BLaER1 treated with 17β-estradiol and CSF1 and Interleukin-3, amounts not matched to agents 10 nM and 100 nM (cell line): ENCODE measurements at regions not wholly inside any gene's neighbourhood (a gene's known extent, or its start where the extent isn't known, plus 50 kb on each side); places are given as distances from the start of the nearest gene placed in this dataset.

Experiments used
- H3K27ac ChIP-seq, 11 experiments: shearing (Covaris generic); formaldehyde crosslinking; 2 replicates each; pipeline ENCODE4 v1.8.1; 2022
- H3K27me3 ChIP-seq, 11 experiments: shearing (Covaris generic); formaldehyde crosslinking; 2 replicates each; pipeline ENCODE4 v1.8.1; 2022
- H3K36me3 ChIP-seq, 11 experiments: shearing (Covaris generic); formaldehyde crosslinking; 2 replicates each; pipeline ENCODE4 v1.8.1; 2022
- H3K4me1 ChIP-seq, 10 experiments: shearing (Covaris generic); formaldehyde crosslinking; 2 replicates each; pipeline ENCODE4 v1.8.1; 2022
- H3K4me2 ChIP-seq, 11 experiments: shearing (Covaris generic); formaldehyde crosslinking; 2 replicates each; pipeline ENCODE4 v1.8.1; 2022
- H3K4me3 ChIP-seq, 10 experiments: shearing (Covaris generic); formaldehyde crosslinking; 2 replicates each; pipeline ENCODE4 v1.8.1; 2022
- H3K9ac ChIP-seq, 11 experiments: shearing (Covaris generic); formaldehyde crosslinking; 2 replicates each; pipeline ENCODE4 v1.8.1; 2022
- H3K9me3 ChIP-seq, 11 experiments: shearing (Covaris generic); formaldehyde crosslinking; replicated peaks in 1 of 11; 2 replicates each; pipeline ENCODE4 v1.8.1; 2022
- H4K20me1 ChIP-seq, 11 experiments: shearing (Covaris generic); formaldehyde crosslinking; 2 replicates each; pipeline ENCODE4 v1.8.1; 2022
- Cebpa-rat ChIP-seq, 11 experiments: shearing (Covaris generic); IDR thresholded peaks; 2 replicates each; pipeline ENCODE4 v1.8.1; 2022

DNA sequence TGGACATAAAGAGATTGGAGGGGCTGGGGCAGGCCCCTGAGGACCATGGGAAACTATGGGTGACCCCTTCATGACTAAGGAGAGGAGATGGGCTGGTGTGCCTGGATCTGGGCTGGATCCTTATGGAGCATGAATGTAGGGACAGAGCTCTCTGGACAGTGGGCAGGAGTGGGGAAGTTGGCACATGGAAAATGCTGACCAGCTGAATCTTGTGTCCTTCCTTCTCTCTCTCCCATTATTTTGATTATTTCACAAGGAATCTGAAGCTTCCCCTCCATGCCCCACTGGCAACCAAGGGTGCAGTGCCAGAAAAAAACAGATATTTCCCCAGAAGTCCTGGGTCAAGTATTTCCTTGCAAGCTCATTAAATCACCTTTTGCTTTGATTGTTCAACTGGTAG, 175.2 kb downstream of the DHX35 start:
- 0 out of 20 replicates have a peak, but pooled peaks cover 0 to 5% (median 0%) of the 10 kb centered on the region in 10 experiments for H3K4me1 ChIP-seq
- H4K20me1 ChIP-seq: no peaks in the 10 kb centered on the region; a peak in 2 of 22 replicates
- no peaks in the 10 kb centered on the region for H3K9me3 ChIP-seq
- no peak overlapping the region for H3K27ac ChIP-seq
- H3K4me3 ChIP-seq: no peak overlapping the region
- no peaks in the 10 kb centered on the region for H3K27me3 ChIP-seq
- no peak for TF ChIP-seq Cebpa-rat (IDR thresholded peaks at IDR 0.05)
- no peak overlapping the region; a peak in 1 of 22 replicates for H3K4me2 ChIP-seq
- H3K36me3 ChIP-seq: no peaks in the 10 kb centered on the region
- H3K9ac ChIP-seq: no peak overlapping the region

DNA sequence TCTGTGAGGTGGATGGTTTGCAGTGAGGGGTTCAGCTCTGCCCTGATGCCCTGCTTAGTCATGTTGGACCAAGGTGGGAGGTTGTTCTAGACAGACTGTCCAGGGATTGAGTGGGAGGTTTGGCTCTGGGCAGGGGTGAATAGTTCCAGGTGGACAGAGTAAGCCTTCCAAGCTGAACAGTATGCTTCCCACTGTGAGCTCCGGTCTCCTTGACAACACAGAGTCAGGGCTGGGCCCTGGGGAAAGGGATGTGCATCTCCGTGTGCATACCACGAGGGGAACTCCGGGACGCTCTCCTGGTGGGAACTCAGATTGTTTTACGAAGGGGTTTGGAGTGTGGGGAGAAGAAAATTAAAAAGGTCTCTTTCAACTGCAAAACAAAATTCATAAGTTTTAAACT, 174.7 kb downstream of the DHX35 start:
- Histone ChIP-seq H3K4me3 (no peak overlapping the region), H3K9me3 (no peaks in the 10 kb centered on the region), H4K20me1 (no peaks in the 10 kb centered on the region; a peak in 2 of 22 replicates), H3K27me3 (no peaks in the 10 kb centered on the region), H3K4me1 (0 out of 20 replicates have a peak, but pooled peaks cover 0 to 5% (median 0%) of the 10 kb centered on the region in 10 experiments), H3K36me3 (no peaks in the 10 kb centered on the region), H3K9ac (no peak overlapping the region), H3K27ac (no peak overlapping the region), H3K4me2 (no peak overlapping the region)
- no peak for TF ChIP-seq Cebpa-rat (IDR thresholded peaks at IDR 0.05)

DNA sequence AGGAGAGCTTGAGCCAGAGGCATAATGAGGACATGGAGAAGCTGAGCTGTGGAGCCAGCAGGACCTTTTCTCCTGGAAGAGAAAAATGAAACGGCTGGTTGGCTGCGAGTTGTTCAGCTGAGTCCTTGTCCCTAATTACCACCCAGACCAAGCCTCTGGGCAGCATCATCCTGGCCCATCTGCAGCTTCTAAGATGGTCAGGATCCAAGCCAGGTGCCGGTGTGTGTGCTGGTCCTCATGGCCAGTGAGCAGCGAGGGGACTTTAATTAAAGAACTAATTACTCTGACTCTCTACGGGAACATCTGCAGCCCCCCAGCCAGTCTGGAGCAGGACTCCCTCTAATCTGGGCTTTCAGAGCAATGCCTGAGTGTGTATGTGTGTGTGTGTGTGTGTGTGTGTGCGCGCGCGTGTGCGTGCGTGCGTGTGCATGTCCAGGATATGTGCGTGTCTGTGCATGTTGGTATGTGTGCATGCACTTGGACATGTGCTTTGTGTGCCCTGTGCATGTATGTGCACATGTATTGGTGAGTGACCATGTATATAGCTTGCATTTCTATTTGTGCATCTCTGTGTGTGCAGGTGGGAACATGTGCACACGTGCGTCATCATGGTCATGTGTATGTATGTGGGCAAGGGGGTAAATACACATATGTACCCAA, 173.9 kb downstream of the DHX35 start:
- no peaks in the 10 kb centered on the region for H3K27me3 ChIP-seq
- H3K4me2 ChIP-seq: no peak overlapping the region
- no peak overlapping the region for H3K9ac ChIP-seq
- no peaks in the 10 kb centered on the region; a peak in 2 of 22 replicates for H4K20me1 ChIP-seq
- TF ChIP-seq Cebpa-rat (IDR thresholded peaks at IDR 0.05): no peak
- no peak overlapping the region for H3K4me3 ChIP-seq
- no peaks in the 10 kb centered on the region for H3K36me3 ChIP-seq
- H3K4me1 ChIP-seq: 0 out of 20 replicates have a peak, but pooled peaks cover 0 to 5% (median 0%) of the 10 kb centered on the region in 10 experiments
- no peaks in the 10 kb centered on the region for H3K9me3 ChIP-seq
- no peak overlapping the region for H3K27ac ChIP-seq

DNA sequence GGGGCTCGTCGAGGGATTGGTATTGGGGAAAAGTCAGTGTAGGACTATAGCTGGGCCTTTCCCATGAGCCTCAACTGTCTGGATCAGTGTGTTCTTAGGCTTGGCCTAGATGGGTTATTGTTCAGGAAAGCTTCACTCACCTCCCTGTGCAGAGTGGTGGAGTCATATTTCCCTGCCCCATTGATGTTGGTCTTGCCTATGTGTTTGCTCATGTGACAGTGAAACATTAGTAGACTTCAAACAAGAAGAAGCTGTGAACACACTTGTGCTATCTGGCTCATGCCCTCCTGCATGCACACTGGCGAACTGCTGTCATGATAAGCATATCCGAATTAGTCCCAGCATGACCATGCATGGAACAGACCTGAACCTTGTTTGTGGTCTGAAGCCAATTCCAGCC, 171.1 kb downstream of the DHX35 start:
- Histone ChIP-seq H3K4me1 (0 out of 20 replicates have a peak, but pooled peaks cover 0 to 5% (median 0%) of the 10 kb centered on the region in 10 experiments), H3K36me3 (no peaks in the 10 kb centered on the region), H3K27ac (no peak overlapping the region), H3K9ac (no peak overlapping the region), H3K4me2 (no peak overlapping the region), H3K4me3 (no peak overlapping the region), H3K9me3 (no peaks in the 10 kb centered on the region), H3K27me3 (no peaks in the 10 kb centered on the region), H4K20me1 (no peaks in the 10 kb centered on the region; a peak in 2 of 22 replicates)
- no peak for TF ChIP-seq Cebpa-rat (IDR thresholded peaks at IDR 0.05)

DNA sequence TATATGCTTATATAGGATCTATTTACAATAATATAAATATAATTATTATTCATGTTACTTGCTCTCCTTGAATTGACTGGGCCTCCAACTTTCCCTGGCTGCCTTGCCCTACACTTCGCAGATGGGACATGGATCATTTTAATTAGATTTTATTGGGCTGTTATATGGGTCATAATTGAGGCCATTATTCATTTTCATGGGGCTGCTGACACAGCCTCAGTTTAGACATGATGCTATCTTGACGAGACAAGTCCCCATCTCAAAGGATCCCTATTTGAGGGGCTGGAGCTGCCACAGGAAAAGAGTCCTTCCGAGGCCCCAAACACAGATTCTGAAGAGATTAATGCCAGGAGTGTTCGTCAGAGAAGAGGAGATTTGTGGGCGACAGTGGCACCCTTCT, 170.4 kb downstream of the DHX35 start:
- H3K27me3 ChIP-seq: no peaks in the 10 kb centered on the region
- no peaks in the 10 kb centered on the region; a peak in 1 of 22 replicates for H4K20me1 ChIP-seq
- no peak overlapping the region for H3K4me2 ChIP-seq
- H3K36me3 ChIP-seq: no peaks in the 10 kb centered on the region
- H3K9me3 ChIP-seq: no peaks in the 10 kb centered on the region
- 0 out of 20 replicates have a peak, but pooled peaks cover 0 to 4% (median 0%) of the 10 kb centered on the region in 10 experiments for H3K4me1 ChIP-seq
- H3K9ac ChIP-seq: no peak overlapping the region
- no peak for TF ChIP-seq Cebpa-rat (IDR thresholded peaks at IDR 0.05)
- H3K27ac ChIP-seq: no peak overlapping the region
- H3K4me3 ChIP-seq: no peak overlapping the region

DNA sequence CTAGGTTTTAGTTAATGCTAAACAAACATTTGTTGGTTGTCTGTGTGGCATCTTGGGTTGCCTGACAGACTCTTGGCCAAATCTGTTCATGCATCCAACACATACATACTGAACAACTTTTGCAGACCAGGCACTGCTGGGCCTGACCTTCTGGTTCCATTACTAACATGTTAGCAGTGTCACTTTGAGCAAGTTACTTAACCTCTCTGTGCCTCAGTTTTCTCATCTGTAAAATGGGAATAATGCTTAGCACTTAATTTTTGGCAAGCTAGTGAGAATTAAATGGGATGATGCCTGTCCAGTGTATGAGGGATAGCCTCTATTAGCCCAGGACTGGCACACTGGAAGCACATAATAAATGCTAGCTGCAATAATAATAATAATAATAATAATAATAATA, 169.9 kb downstream of the DHX35 start:
- no peaks in the 10 kb centered on the region for H3K9me3 ChIP-seq
- H3K27me3 ChIP-seq: no peaks in the 10 kb centered on the region

DNA sequence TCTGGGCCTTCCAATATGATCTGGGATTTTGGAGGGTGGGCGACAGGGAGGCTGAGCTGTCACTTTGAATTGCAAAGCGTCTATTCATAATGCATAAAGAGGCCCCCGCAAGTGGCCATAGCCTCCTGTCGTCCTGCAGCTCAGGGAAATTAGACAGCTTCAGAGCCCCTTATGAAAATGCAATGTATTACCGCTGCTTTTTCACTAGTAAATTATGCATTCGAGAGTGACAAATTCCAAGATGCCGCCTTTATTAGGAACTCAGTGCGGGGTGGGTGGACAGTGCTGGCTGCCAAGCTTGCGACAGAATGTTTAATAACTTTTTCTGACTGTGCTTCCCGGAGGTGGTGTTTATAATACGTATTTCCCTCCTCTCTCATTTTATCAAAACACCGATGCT, 168.5 kb downstream of the DHX35 start:
- Histone ChIP-seq H3K27me3 (no peaks in the 10 kb centered on the region), H4K20me1 (no peaks in the 10 kb centered on the region), H3K4me1 (no peaks in the 10 kb centered on the region), H3K4me2 (no peak overlapping the region), H3K36me3 (no peaks in the 10 kb centered on the region), H3K9ac (no peak overlapping the region), H3K27ac (no peak overlapping the region), H3K9me3 (no peaks in the 10 kb centered on the region), H3K4me3 (no peak overlapping the region)
- no peak for TF ChIP-seq Cebpa-rat (IDR thresholded peaks at IDR 0.05)

More for the DNA sequence above, 169.9 kb downstream of the DHX35 start:
- Histone ChIP-seq H3K27ac (no peak overlapping the region), H3K4me2 (no peak overlapping the region), H3K9ac (no peak overlapping the region), H4K20me1 (no peaks in the 10 kb centered on the region), H3K36me3 (no peaks in the 10 kb centered on the region), H3K4me3 (no peak overlapping the region), H3K4me1 (0 out of 20 replicates have a peak, but pooled peaks cover 0 to under 1% (median 0%) of the 10 kb centered on the region in 10 experiments)
- no peak for TF ChIP-seq Cebpa-rat (IDR thresholded peaks at IDR 0.05)

DNA sequence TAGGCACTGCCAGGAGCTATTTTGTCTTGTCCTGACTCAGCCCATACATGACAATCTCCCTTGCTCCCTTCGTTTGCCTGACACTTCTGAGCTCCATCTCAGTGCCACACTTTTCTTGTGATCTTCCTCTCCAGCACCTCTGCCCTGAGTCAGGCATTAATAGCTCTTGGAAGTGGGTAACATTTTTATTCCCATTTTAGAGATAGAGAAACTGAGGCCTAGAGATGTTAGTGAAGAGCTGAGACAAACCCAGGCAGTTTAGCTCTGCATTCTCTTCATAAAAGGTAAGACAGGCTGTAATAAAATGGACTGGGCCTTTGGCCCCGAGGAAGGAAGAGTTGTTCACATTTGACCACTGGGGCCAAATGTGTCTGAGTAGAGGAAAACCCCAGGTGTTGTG, 167.4 kb downstream of the DHX35 start:
- H3K4me3 ChIP-seq: no peak overlapping the region
- no peaks in the 10 kb centered on the region for H3K9me3 ChIP-seq
- TF ChIP-seq Cebpa-rat (IDR thresholded peaks at IDR 0.05): no peak
- no peaks in the 10 kb centered on the region for H4K20me1 ChIP-seq
- no peak overlapping the region for H3K9ac ChIP-seq
- no peaks in the 10 kb centered on the region for H3K27me3 ChIP-seq
- no peak overlapping the region for H3K4me2 ChIP-seq
- no peak overlapping the region for H3K27ac ChIP-seq
- no peaks in the 10 kb centered on the region for H3K36me3 ChIP-seq
- H3K4me1 ChIP-seq: no peaks in the 10 kb centered on the region

DNA sequence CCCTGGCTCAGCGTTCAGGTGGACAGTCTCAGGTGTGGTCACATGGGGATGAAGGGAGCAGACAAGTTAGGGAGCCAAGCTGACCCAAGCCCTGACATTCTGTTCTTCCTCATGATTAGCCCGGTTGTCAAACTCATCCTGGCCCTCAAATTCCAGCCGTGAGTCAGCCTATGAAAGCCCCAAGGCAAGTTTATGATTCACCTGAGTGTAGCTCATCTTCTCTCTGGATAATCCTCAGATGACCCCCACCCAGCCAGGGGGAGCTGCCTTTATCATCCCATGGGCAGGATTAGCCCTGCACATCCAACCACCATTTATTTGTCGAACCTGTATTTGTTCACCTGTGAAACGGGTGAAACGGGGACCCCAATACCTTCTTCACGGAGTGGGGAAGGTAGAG, 161.9 kb downstream of the DHX35 start:
- H3K36me3 ChIP-seq: no peaks in the 10 kb centered on the region

DNA sequence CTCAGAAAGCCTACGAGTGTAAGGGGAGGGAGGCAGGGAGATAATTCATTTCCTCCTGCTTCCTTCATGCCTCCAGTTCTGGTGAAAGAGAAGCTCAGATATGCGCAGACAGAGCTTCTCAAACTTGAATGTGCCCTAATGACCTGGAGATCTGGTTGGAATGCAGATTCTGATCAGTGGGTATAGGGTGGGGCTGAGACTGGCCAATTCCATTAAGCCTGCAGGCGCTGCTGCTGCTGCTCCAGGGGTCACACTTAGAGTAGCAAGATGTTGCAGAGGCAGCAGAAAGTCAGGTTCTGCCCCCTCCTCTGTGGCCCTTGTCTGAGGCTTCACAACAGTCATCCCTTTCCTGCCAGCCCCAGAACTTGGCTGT, 161.0 kb downstream of the DHX35 start:
- Histone ChIP-seq H3K27me3 (no peaks in the 10 kb centered on the region), H3K4me1 (peaks cover 9 to 49% (median 15%) of the 10 kb centered on the region in 10 experiments; a peak in 19 of 20 replicates), H3K27ac (no peak overlapping the region), H4K20me1 (no peaks in the 10 kb centered on the region), H3K36me3 (no peaks in the 10 kb centered on the region), H3K9me3 (no peaks in the 10 kb centered on the region; a peak in 1 of 22 replicates), H3K4me2 (peak overlapping the region in 2 of 11 experiments; percentile 36 to 68; a peak in 4 of 22 replicates), H3K4me3 (no peak overlapping the region), H3K9ac (no peak overlapping the region)
- TF ChIP-seq Cebpa-rat (IDR thresholded peaks at IDR 0.05): no peak

More for the DNA sequence above, 161.9 kb downstream of the DHX35 start:
- H3K9me3 ChIP-seq: no peaks in the 10 kb centered on the region
- H4K20me1 ChIP-seq: no peaks in the 10 kb centered on the region
- H3K9ac ChIP-seq: no peak overlapping the region
- peaks cover 0 to 40% (median 8%) of the 10 kb centered on the region in 10 experiments; a peak in 15 of 20 replicates for H3K4me1 ChIP-seq
- H3K27ac ChIP-seq: no peak overlapping the region
- H3K27me3 ChIP-seq: no peaks in the 10 kb centered on the region
- no peak for TF ChIP-seq Cebpa-rat (IDR thresholded peaks at IDR 0.05)
- H3K4me3 ChIP-seq: no peak overlapping the region
- no peak overlapping the region for H3K4me2 ChIP-seq
